Central memory CD8-positive, alpha-beta T cell (primary cell): ENCODE measurements at regions not wholly inside any gene's neighbourhood (a gene's known extent, or its start where the extent isn't known, plus 50 kb on each side); places are given as distances from the start of the nearest gene placed in this dataset.

ENCODE experiments used
- ATAC-seq: fragments of 150-1000 bp; cut with Tn5 transposase; replicated peaks from 2 replicates; pipeline ENCODE4 v1.10.0; 2022; ENCODE audit warnings: mild to moderate bottlenecking, moderate FRiP score, moderate number of reproducible peaks; ENCODE audit not compliant: poor library complexity, severe bottlenecking; ENCODE audit errors: extremely low read depth
- DNase-seq, 2 donors: peaks; one replicate each; pipeline ENCODE4 v3.0.0; 2021; ENCODE audit warnings: low spot score in 2 of 2
- H3K27ac Mint-ChIP-seq: one replicate; pipeline ENCODE4 v1.8.0; 2022; ENCODE audit warnings: low read depth, mild to moderate bottlenecking, moderate library complexity, mixed read lengths
- H3K27me3 Mint-ChIP-seq: one replicate; pipeline ENCODE4 v1.8.0; 2022; ENCODE audit warnings: mixed read lengths
- H3K36me3 Mint-ChIP-seq: one replicate; pipeline ENCODE4 v1.8.0; 2022; ENCODE audit warnings: mild to moderate bottlenecking, moderate library complexity, mixed read lengths; ENCODE audit not compliant: insufficient read depth
- H3K4me1 Mint-ChIP-seq: one replicate; pipeline ENCODE4 v1.8.0; 2022; ENCODE audit warnings: mixed read lengths
- H3K4me3 Mint-ChIP-seq: one replicate; pipeline ENCODE4 v1.8.0; 2022; ENCODE audit warnings: mild to moderate bottlenecking, moderate library complexity, mixed read lengths
- H3K9me3 Mint-ChIP-seq: one replicate; pipeline ENCODE4 v1.8.0; 2022; ENCODE audit warnings: mixed read lengths

GRCh38 chr13:111969551-111970135, 97.3 kb upstream of the SOX1 start:
- Mint-ChIP-seq H3K27me3 (peaks cover 20% of the 10 kb centered on the region), H3K27ac (no peak overlapping the region), H3K36me3 (no peaks in the 10 kb centered on the region), H3K4me3 (no peak overlapping the region), H3K9me3 (peaks cover 5% of the 10 kb centered on the region), H3K4me1 (no peaks in the 10 kb centered on the region)
- ATAC-seq: no peak
- no peak for DNase-seq

DNA sequence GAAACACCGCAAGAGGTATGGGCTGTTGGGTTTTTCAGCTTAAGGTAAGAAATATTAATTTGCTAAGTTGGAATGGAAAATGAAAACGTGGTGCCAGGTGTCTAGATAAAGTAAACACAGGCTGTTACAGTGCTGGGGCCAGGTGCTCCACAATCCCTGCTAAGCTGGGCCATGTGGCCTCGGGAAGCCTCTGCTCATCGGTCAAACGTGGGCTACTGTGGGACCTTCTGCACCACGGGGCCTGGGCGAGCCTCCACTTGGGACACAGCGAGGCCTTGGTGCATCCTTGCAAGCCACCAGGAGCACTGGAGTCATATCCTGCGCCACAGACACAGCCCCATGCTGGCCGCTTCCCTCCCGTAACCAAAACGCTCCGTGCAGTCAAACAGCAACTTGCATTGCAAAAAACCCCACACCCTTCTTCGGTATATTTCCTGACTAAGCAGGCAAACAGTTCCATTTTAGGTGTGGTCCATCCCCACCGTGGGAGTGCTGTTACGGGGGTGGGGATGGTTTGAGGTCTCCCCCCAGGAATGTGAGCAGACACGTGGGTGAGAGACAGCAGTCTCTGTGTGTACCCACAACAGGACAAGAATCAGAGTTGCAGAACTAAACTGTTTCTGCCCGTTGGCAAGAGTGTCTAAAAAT, 96.3 kb upstream of the SOX1 start:
- no peak for ATAC-seq
- peaks cover 20% of the 10 kb centered on the region for H3K27me3 Mint-ChIP-seq

DNA sequence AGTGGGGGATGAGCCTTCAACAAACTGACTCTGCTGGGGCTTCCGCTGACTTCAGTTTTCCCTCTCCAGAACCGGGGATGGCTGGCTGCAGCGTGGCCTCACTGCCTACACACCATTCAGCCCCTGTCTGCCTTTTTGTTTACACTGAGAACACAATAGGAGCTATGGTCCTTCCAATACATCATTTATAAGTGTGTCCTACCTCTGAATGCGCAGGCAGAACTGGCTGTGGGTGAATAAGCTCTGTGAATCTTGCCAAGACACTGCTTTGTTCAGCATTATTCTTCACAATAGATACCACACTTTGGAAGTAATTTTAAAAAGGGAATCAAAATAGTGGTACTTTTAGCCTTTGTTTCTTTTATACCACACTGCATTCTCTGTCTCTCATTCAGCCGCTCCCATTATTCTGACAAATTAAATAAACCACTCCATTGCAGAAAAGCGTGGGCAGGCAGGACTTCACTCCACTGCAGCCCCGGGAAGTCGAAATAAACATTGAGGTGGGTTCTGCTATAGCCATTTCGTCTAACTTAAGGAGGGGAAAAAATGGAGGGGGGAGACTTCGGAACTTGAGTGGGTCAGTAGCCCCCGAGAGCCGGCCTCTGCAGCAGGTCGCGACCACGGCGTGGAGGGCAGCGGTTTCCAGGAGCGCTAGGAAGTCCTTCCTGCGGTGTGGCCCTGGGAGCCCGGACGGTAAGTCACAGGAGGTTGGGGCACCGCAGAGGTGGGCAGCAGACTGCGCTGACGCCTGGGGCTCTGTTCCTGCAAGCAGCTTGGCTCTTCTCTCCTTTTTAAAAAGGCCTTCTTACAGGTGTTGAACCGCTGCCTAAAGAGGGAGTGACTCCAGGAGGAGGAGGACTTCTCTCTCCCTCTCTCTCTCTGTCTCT, 94.8 kb upstream of the SOX1 start:
- H3K9me3 Mint-ChIP-seq: peaks cover 14% of the 10 kb centered on the region
- H3K4me3 Mint-ChIP-seq: no peak overlapping the region
- peaks cover 18% of the 10 kb centered on the region for H3K27me3 Mint-ChIP-seq
- no peaks in the 10 kb centered on the region for H3K4me1 Mint-ChIP-seq
- ATAC-seq: no peak
- no peak for DNase-seq
- H3K27ac Mint-ChIP-seq: no peak overlapping the region
- H3K36me3 Mint-ChIP-seq: no peaks in the 10 kb centered on the region

More for the DNA sequence above, 96.3 kb upstream of the SOX1 start:
- Mint-ChIP-seq H3K27ac (no peak overlapping the region), H3K4me1 (no peaks in the 10 kb centered on the region), H3K9me3 (peaks cover 14% of the 10 kb centered on the region), H3K4me3 (no peak overlapping the region), H3K36me3 (no peaks in the 10 kb centered on the region)
- DNase-seq: no peak

GRCh38 chr13:111973186-111973585, 93.8 kb upstream of the SOX1 start:
- ATAC-seq: no peak
- Mint-ChIP-seq H3K27me3 (peaks cover 11% of the 10 kb centered on the region), H3K4me1 (no peaks in the 10 kb centered on the region), H3K9me3 (peaks cover 14% of the 10 kb centered on the region), H3K36me3 (no peaks in the 10 kb centered on the region), H3K27ac (no peak overlapping the region), H3K4me3 (no peak overlapping the region)
- no peak for DNase-seq

DNA sequence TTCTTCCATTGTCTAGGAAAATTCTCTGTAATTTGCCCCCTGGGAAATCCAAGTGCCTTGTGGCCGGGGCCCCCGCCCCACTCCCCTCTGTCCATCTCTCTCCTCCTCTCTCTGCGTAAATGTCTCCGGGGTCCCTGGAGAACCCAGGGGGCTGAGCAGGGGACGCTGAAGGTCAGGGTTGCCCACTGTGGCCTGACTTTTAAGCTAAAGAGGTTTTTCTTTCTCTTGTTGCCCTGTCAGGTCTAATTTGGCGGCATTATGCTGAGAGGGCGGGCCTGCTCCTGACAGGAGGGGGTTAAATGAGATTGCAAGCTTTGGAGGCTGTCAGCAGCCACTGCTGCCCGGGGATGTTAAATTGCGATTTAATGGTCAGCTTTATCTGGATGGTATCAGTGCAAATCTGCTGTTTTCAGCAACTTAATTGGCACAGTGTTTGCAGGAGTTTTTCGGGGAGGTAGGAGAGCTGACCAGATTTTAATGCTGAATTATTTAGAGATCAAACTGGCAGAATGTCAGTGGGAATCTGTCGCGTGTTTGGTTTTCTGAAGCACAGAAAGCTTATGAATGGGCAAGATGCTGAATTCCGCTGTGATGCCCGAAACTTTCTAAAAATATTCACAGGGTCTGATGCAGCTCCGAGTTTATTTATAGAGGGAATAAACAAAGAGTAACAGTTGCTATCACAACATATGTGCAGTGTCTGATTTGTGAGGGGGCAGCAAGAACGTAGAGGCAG, 93.2 kb upstream of the SOX1 start:
- no peak for ATAC-seq

GRCh38 chr13:111974341-111974640, 92.7 kb upstream of the SOX1 start:
- ATAC-seq: no peak
- H3K27ac Mint-ChIP-seq: no peak overlapping the region
- peaks cover 22% of the 10 kb centered on the region for H3K27me3 Mint-ChIP-seq

More for the DNA sequence above, 93.2 kb upstream of the SOX1 start:
- Mint-ChIP-seq H3K4me1 (no peaks in the 10 kb centered on the region), H3K27me3 (peaks cover 17% of the 10 kb centered on the region), H3K27ac (no peak overlapping the region), H3K4me3 (no peak overlapping the region), H3K36me3 (no peaks in the 10 kb centered on the region), H3K9me3 (peaks cover 14% of the 10 kb centered on the region)
- no peak for DNase-seq

DNA sequence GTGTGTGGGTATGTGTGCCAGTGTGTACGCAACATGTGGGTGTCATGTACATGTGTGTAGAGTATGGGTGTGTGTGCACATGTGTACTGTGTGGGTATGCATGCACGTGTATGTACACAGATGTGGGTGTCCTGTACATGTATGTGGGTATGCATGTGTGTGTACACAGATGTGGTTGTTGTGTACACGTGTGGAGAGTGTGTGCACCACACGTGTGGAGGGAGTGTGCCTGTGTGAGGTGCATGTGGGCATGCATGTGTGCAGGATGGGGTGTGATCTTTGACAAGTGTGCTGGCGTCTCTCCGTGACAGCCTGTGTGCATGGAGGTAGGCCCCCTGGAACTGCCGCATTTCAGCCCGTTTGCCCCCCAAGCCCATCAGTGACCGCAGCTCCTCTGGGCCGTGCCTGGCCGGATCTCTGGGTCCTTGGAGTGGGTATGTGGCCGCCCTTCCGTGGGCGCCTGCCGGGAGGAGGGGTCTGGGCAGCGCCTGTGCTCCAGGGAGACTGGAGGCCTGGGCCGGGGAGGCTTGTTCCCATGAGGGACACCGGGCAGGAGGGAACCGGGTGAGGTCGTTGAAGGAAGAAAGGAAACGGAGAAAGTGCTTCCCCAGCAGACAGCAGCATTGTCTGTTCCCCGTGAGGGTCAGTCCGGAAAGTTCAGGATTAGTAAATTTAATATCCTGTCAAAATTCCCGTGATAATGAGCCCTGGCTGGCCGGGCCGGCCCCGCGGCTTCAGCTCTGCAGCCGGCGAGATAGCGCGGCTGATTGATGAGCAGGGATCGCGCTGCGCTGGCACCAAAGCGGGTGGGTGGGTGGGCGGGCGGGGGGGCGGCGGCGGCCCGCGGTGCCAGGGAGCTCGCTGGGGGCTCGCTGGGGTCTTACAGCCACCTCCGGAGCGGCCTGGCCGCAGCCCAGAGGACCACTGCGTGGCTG, 91.1 kb upstream of the SOX1 start:
- no peak for DNase-seq
- no peak overlapping the region for H3K27ac Mint-ChIP-seq
- ATAC-seq: no peak
- peaks cover 14% of the 10 kb centered on the region for H3K9me3 Mint-ChIP-seq
- no peaks in the 10 kb centered on the region for H3K36me3 Mint-ChIP-seq
- H3K4me1 Mint-ChIP-seq: no peaks in the 10 kb centered on the region
- H3K4me3 Mint-ChIP-seq: no peak overlapping the region
- peaks cover 31% of the 10 kb centered on the region for H3K27me3 Mint-ChIP-seq

More at GRCh38 chr13:111974341-111974640, 92.7 kb upstream of the SOX1 start:
- no peak for DNase-seq
- Mint-ChIP-seq H3K9me3 (peaks cover 14% of the 10 kb centered on the region), H3K4me3 (no peak overlapping the region), H3K36me3 (no peaks in the 10 kb centered on the region), H3K4me1 (no peaks in the 10 kb centered on the region)

DNA sequence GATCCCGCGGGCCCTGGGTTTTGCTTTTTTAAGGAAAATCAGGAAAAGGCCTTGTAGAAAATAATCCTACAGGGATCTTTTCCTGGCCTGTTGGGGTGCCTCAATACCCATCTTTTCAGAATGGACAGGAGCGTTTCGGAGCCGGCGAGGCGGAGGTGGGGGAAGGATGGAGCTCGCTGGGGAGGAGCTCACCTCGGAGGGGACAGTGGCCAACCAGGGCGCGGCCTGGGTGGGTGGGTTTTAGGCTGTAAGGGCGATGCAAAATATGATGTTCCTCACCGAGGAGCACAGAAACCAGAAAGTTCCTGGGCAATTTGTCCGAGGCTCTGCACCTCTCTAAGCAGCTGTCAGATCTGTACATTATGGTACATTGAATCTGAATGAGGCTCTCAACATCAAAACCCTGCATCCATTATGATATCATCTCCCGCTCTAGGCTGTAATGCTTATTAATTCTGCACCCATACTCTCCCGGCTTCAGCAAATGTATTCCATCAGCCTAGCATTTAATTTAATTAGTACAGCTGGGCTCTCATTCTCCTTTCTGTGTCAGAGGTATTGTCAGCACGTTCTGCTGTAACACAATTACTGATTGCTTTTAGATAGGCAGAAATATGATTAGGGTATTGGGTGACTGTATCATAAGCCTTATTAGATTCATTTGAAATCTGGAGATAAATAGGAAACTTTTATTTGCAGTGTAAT, 90.3 kb upstream of the SOX1 start:
- Mint-ChIP-seq H3K27me3 (peaks cover 39% of the 10 kb centered on the region), H3K4me1 (no peaks in the 10 kb centered on the region), H3K27ac (no peak overlapping the region), H3K36me3 (peaks cover 2% of the 10 kb centered on the region), H3K4me3 (no peak overlapping the region), H3K9me3 (peaks cover 14% of the 10 kb centered on the region)
- ATAC-seq (no peak), DNase-seq (no peak)

DNA sequence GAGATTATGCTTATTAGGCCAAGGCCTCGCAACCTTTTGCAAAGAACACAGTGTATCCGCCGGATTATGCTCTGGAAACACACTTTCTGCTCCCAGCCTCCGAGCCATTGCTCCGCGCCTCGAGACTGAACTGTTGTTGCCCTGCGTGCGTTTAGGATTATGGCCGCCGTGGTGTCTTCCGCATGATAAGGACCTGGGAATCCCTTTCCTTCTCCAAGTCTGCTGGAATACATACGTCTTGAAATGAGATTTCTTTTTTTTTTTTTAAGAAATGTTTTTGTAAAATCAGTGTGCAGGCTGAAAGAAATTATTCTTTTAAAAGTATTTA, 89.8 kb upstream of the SOX1 start:
- H3K36me3 Mint-ChIP-seq: peaks cover 2% of the 10 kb centered on the region
- peaks cover 42% of the 10 kb centered on the region for H3K27me3 Mint-ChIP-seq
- H3K4me1 Mint-ChIP-seq: no peaks in the 10 kb centered on the region
- no peak overlapping the region for H3K27ac Mint-ChIP-seq
- no peak overlapping the region for H3K4me3 Mint-ChIP-seq
- DNase-seq (no peak), ATAC-seq (no peak)
- peaks cover 14% of the 10 kb centered on the region for H3K9me3 Mint-ChIP-seq

- H3K4me1 Mint-ChIP-seq: no peaks in the 10 kb centered on the region
- H3K36me3 Mint-ChIP-seq: peaks cover 2% of the 10 kb centered on the region
- no peak overlapping the region for H3K4me3 Mint-ChIP-seq
- H3K9me3 Mint-ChIP-seq: peaks cover 14% of the 10 kb centered on the region
- ATAC-seq (no peak), DNase-seq (no peak)
- H3K27me3 Mint-ChIP-seq: peaks cover 31% of the 10 kb centered on the region
- no peak overlapping the region for H3K27ac Mint-ChIP-seq
These were observed 88.4 kb upstream of the SOX1 start for GRCh38 chr13:111978546-111978945.

- no peak for DNase-seq
- Mint-ChIP-seq H3K9me3 (peaks cover 2% of the 10 kb centered on the region), H3K4me3 (no peak overlapping the region), H3K27me3 (peaks cover 31% of the 10 kb centered on the region), H3K36me3 (peaks cover 2% of the 10 kb centered on the region), H3K4me1 (no peaks in the 10 kb centered on the region), H3K27ac (no peak overlapping the region)
- no peak for ATAC-seq
These were observed 86.6 kb upstream of the SOX1 start for GRCh38 chr13:111980146-111980929.
